Adrenal gland (tissue), 9 donors: ENCODE measurements at regions not wholly inside any gene's neighbourhood (a gene's known extent, or its start where the extent isn't known, plus 50 kb on each side); places are given as distances from the start of the nearest gene placed in this dataset.
"Not testable (repeated sequence)": the region's sequence is repeated elsewhere in the genome, so short reads cannot be mapped to it uniquely, and the experiment has no call there.

Experiments used
- DNase-seq, 7 donors: peaks; one replicate each; pipeline ENCODE4 v3.0.0-alpha.2; 2019 to 2020
- H3K27ac ChIP-seq, 5 donors: fragments of 200-600 bp; sonication (generic) in 4 of 5; 1 replicate in 3 of 5; 2 replicates in 2 of 5; pipeline versions ENCODE4 v1.5.1 to v1.8.0; 2016 to 2020; ENCODE audit warnings: mild to moderate bottlenecking in 1 of 5
- H3K27me3 ChIP-seq: fragments of 200-600 bp; 2 replicates; pipeline ENCODE4 v1.8.0; 2021
- H3K36me3 ChIP-seq, 2 donors: fragments of 200-600 bp; replicated peaks in 1 of 2; 1 replicate in 1 of 2; 2 replicates in 1 of 2; pipeline versions ENCODE4 v1.5.1 to v1.8.0; 2018 to 2022
- H3K4me1 ChIP-seq, 2 donors: fragments of 200-600 bp; replicated peaks in 1 of 2; 1 replicate in 1 of 2; 2 replicates in 1 of 2; pipeline versions ENCODE4 v1.5.1 to v1.8.0; 2018 to 2021
- H3K4me3 ChIP-seq, 4 donors: fragments of 200-600 bp; sonication (generic) in 3 of 4; one replicate each; pipeline ENCODE4 v1.5.1; 2016 to 2018
- H3K9me3 ChIP-seq, 3 donors: fragments of 200-600 bp; sonication (generic) in 1 of 3; replicated peaks in 1 of 3; 1 replicate in 2 of 3; 2 replicates in 1 of 3; pipeline versions ENCODE4 v1.5.1 to v1.8.0; 2016 to 2021
- CTCF ChIP-seq, 6 experiments: fragments of 450-650 bp in 4 of 6; fragments of 200-600 bp in 2 of 6; sonication (generic) in 1 of 6; IDR thresholded peaks; 1 replicate in 5 of 6; 2 replicates in 1 of 6; pipeline versions ENCODE4 v1.5.1 to v1.8.0; 2016 to 2021; ENCODE audit warnings: antibody characterized with exemption in 6 of 6, mild to moderate bottlenecking in 2 of 6, moderate library complexity in 1 of 6
- POLR2A ChIP-seq, 2 donors: fragments of 450-650 bp; IDR thresholded peaks; one replicate each; pipeline ENCODE4 v1.6.1; 2017; ENCODE audit warnings: antibody characterized with exemption in 2 of 2, mild to moderate bottlenecking in 2 of 2, moderate library complexity in 1 of 2
- whole genome bisulfite sequencing, 4 donors: extraction: QIAGEN DNeasy Blood & Tissue Kit in 2 of 4; methylation state at CpG; one replicate each; pipeline versions ENCODE4 v1.1.5 to v1.1.7; 2013 to 2017; 5-methylcytosine and 5-hydroxymethylcytosine counted together
- intact Hi-C, 2 donors: fragments of 100-400 bp; cut with DNase I; formaldehyde crosslinking; loops; one replicate each; pipeline versions ENCODE4 v1.14.1 to v1.15.0; 2022 to 2023
- donor health status: healthy with polysubstance abuse.
- donor health status: Bipolar disorder and iron deficiency.
- donor health status: DM: yes; HTN: yes; CAD: no.
- donor health status: DM: no; HTN: no; CAD: no.
- donor health status: DM: no; HTN: no; CAD: no.

- Histone ChIP-seq H3K27ac (no peak overlapping the region), H3K4me3 (no peak overlapping the region), H3K27me3 (no peaks in the 10 kb centered on the region), H3K36me3 (no peaks in the 10 kb centered on the region), H3K9me3 (no peaks in the 10 kb centered on the region), H3K4me1 (peaks cover 0 to 3% of the 10 kb centered on the region in 2 donors)
- DNase-seq: no peak
- no peak for TF ChIP-seq POLR2A (IDR thresholded peaks at IDR 0.05)
- TF ChIP-seq CTCF (IDR thresholded peaks at IDR 0.05): no peak
- 77 to 85% (median 80%) methylated on average over 4 of the region's 4 CpGs for WGBS, 4 donors
- intact Hi-C loops: no loop called here
These were observed 74.2 kb downstream of the APOBEC1 start for GRCh38 chr12:7591531-7591930.

GRCh38 chr12:7590085-7590484, 75.6 kb downstream of the APOBEC1 start:
- H3K4me3 ChIP-seq, H3K36me3 ChIP-seq, H3K9me3 ChIP-seq, H3K27me3 ChIP-seq, H3K27ac ChIP-seq, DNase-seq, H3K4me1 ChIP-seq, intact Hi-C loops: not testable (repeated sequence)
- WGBS, 4 donors: 93 to 100% (median 98%) methylated on average over 1 to 26 of the region's 27 CpGs; no CpG with 5 or more reads in 1 of the 4 donors

- TF ChIP-seq CTCF (IDR thresholded peaks at IDR 0.05): peak; percentile 44 to 78 (median 69)
- WGBS, 4 donors: 25 to 42% (median 33%) methylated on average over 4 of the region's 4 CpGs
- H3K27me3 ChIP-seq, H3K9me3 ChIP-seq, H3K4me1 ChIP-seq, H3K36me3 ChIP-seq, H3K27ac ChIP-seq, intact Hi-C loops, H3K4me3 ChIP-seq: not testable (repeated sequence)
- DNase-seq: peak; percentile 53 to 85 (median 77)
These were observed 76.9 kb downstream of the APOBEC1 start for GRCh38 chr12:7588742-7589329.

- H3K4me3 ChIP-seq, DNase-seq, H3K27me3 ChIP-seq, H3K4me1 ChIP-seq, H3K36me3 ChIP-seq, H3K9me3 ChIP-seq, H3K27ac ChIP-seq, intact Hi-C loops: not testable (repeated sequence)
- 68 to 88% (median 82%) methylated on average over 1 of the region's 1 CpG for WGBS, 4 donors
These were observed 80.6 kb upstream of the CD163 start for GRCh38 chr12:7584137-7584536.

GRCh38 chr12:7583471-7583870, 79.9 kb upstream of the CD163 start:
- Histone ChIP-seq H3K27ac (no peak overlapping the region), H3K36me3 (no peaks in the 10 kb centered on the region), H3K4me3 (no peak overlapping the region), H3K4me1 (peaks cover 0 to 1% of the 10 kb centered on the region in 2 donors), H3K9me3 (peaks cover 0 to 4% (median 0%) of the 10 kb centered on the region in 3 donors), H3K27me3 (no peaks in the 10 kb centered on the region)
- no peak for DNase-seq
- intact Hi-C loops: no loop called here
- 69 to 83% (median 77%) methylated on average over 3 to 6 of the region's 6 CpGs for WGBS, 4 donors
- TF ChIP-seq CTCF (IDR thresholded peaks at IDR 0.05) (no peak), POLR2A (IDR thresholded peaks at IDR 0.05) (no peak)
